Calu3 (cell line): ENCODE measurements at regions not wholly inside any gene's neighbourhood (a gene's known extent, or its start where the extent isn't known, plus 50 kb on each side); places are given as distances from the start of the nearest gene placed in this dataset.

Source experiments
- BruUV-seq: library from RNA; stranded (reverse); fragments of 400-500 nt; replicated peaks from 2 replicates; lab custom pipeline; 2021; lab: Mats Ljungman, UMichigan
- CTCF ChIA-PET: fragments of 300-600 bp; sonication (Branson Sonifier 250); formaldehyde crosslinking; loops from one replicate; lab custom pipeline; 2022; ENCODE audit warnings: antibody characterized with exemption; lab: Charles Lee
- DNase-seq: peaks from one replicate; pipeline ENCODE4 v3.0.0; 2022
- H3K27ac Mint-ChIP-seq: one replicate; pipeline ENCODE4 v1.8.0; 2022; ENCODE audit warnings: mixed read lengths; ENCODE audit not compliant: unreplicated experiment
- H3K27me3 Mint-ChIP-seq: one replicate; pipeline ENCODE4 v1.8.0; 2022; ENCODE audit warnings: mixed read lengths; ENCODE audit not compliant: unreplicated experiment
- H3K36me3 Mint-ChIP-seq: one replicate; pipeline ENCODE4 v1.8.0; 2022; ENCODE audit warnings: mild to moderate bottlenecking, moderate library complexity, mixed read lengths; ENCODE audit not compliant: insufficient read depth, unreplicated experiment
- H3K4me1 Mint-ChIP-seq: one replicate; pipeline ENCODE4 v1.8.0; 2022; ENCODE audit warnings: mild to moderate bottlenecking, low read depth, mixed read lengths; ENCODE audit not compliant: unreplicated experiment
- H3K4me3 Mint-ChIP-seq: one replicate; pipeline ENCODE4 v1.8.0; 2022; ENCODE audit warnings: mild to moderate bottlenecking, low read depth, moderate library complexity, mixed read lengths; ENCODE audit not compliant: unreplicated experiment
- H3K9me3 Mint-ChIP-seq: one replicate; pipeline ENCODE4 v1.8.0; 2022; ENCODE audit warnings: low read depth, mixed read lengths; ENCODE audit not compliant: unreplicated experiment
- CTCF ChIP-seq: fragments of 200-600 bp; IDR thresholded peaks from one replicate; pipeline ENCODE4 v1.8.0; 2022; ENCODE audit warnings: antibody characterized with exemption; ENCODE audit not compliant: unreplicated experiment
- intact Hi-C: fragments of 100-400 bp; cut with micrococcal nuclease; formaldehyde crosslinking; loops from one replicate; pipeline ENCODE4 v1.10.0; 2022; ENCODE audit not compliant: unreplicated experiment

GRCh38 chr1:60868901-60869663 is 213.3 kb upstream of the NFIA start:
- H3K4me3 Mint-ChIP-seq = no peak overlapping the region
- H3K9me3 Mint-ChIP-seq = no peaks in the 10 kb centered on the region
- CTCF ChIA-PET = no interaction called here
- no peaks in the 10 kb centered on the region for H3K4me1 Mint-ChIP-seq
- no TSS peak for BruUV-seq
- no peak for DNase-seq
- no peaks in the 10 kb centered on the region for H3K27me3 Mint-ChIP-seq
- no peak for TF ChIP-seq CTCF
- intact Hi-C loops = no loop called here
- H3K27ac Mint-ChIP-seq = no peak overlapping the region
- H3K36me3 Mint-ChIP-seq = no peaks in the 10 kb centered on the region

GRCh38 chr1:60867782-60868181 is 214.6 kb upstream of the NFIA start:
- Mint-ChIP-seq H3K9me3 (no peaks in the 10 kb centered on the region), H3K36me3 (no peaks in the 10 kb centered on the region), H3K27me3 (no peaks in the 10 kb centered on the region), H3K4me1 (no peaks in the 10 kb centered on the region), H3K4me3 (no peak overlapping the region), H3K27ac (no peak overlapping the region)
- intact Hi-C loops = no loop called here
- no peak for DNase-seq
- CTCF ChIA-PET = no interaction called here
- TF ChIP-seq CTCF = no peak
- BruUV-seq = no TSS peak

- Mint-ChIP-seq H3K36me3 (no peaks in the 10 kb centered on the region), H3K27ac (no peak overlapping the region), H3K4me1 (no peaks in the 10 kb centered on the region), H3K9me3 (no peaks in the 10 kb centered on the region), H3K4me3 (no peak overlapping the region), H3K27me3 (no peaks in the 10 kb centered on the region)
- no peak for DNase-seq
- BruUV-seq = no TSS peak
- TF ChIP-seq CTCF = no peak
- CTCF ChIA-PET = interaction anchor here (0.8 to 1.5 kb wide), 3 partner anchors 23 to 103 kb away, joined by 3 read pairs; no protein-coding TSS in a partner anchor
- intact Hi-C loops = no loop called here
These were observed 215.3 kb upstream of the NFIA start for GRCh38 chr1:60866917-60867531.

GRCh38 chr1:60866226-60866900 is 216.0 kb upstream of the NFIA start:
- Mint-ChIP-seq H3K27me3 (no peaks in the 10 kb centered on the region), H3K27ac (no peak overlapping the region), H3K9me3 (no peaks in the 10 kb centered on the region), H3K4me1 (no peaks in the 10 kb centered on the region), H3K36me3 (no peaks in the 10 kb centered on the region), H3K4me3 (no peak overlapping the region)
- intact Hi-C loops = no loop called here
- no peak for DNase-seq
- BruUV-seq = no TSS peak
- CTCF ChIA-PET = interaction anchor here (0.8 to 1.5 kb wide), 3 partner anchors 24 to 104 kb away, joined by 3 read pairs; no protein-coding TSS in a partner anchor
- TF ChIP-seq CTCF = no peak
